Liver (tissue), 8 donors: ENCODE measurements at regions not wholly inside any gene's neighbourhood (a gene's known extent, or its start where the extent isn't known, plus 50 kb on each side); places are given as distances from the start of the nearest gene placed in this dataset.

Experiments
- DNase-seq: peaks from one replicate; pipeline ENCODE4 v3.0.0-alpha.2; 2017; ENCODE audit warnings: low spot score
- H3K27ac ChIP-seq, 2 donors: one replicate each; pipeline ENCODE4 v1.7.0; 2013; ENCODE audit warnings: inconsistent platforms in 2 of 2, low read length in 2 of 2, control low read depth in 1 of 2, low read depth in 1 of 2, mild to moderate bottlenecking in 1 of 2
- H3K27me3 ChIP-seq, 4 donors: one replicate each; pipeline versions ENCODE4 v1.6.1 to v1.7.0; 2013; ENCODE audit warnings: low read length in 3 of 4, inconsistent platforms in 1 of 4, mild to moderate bottlenecking in 1 of 4, moderate library complexity in 1 of 4; ENCODE audit not compliant: control insufficient read depth in 4 of 4, insufficient read depth in 4 of 4
- H3K36me3 ChIP-seq, 4 donors: one replicate each; pipeline versions ENCODE4 v1.6.1 to v1.7.0; 2013; ENCODE audit warnings: low read length in 3 of 4, mild to moderate bottlenecking in 3 of 4, low read depth in 1 of 4, moderate library complexity in 1 of 4; ENCODE audit not compliant: control insufficient read depth in 4 of 4, insufficient read depth in 3 of 4
- H3K4me1 ChIP-seq, 4 donors: one replicate each; pipeline versions ENCODE4 v1.6.1 to v1.7.0; 2013; ENCODE audit warnings: low read length in 3 of 4, mild to moderate bottlenecking in 3 of 4, moderate library complexity in 1 of 4; ENCODE audit not compliant: control insufficient read depth in 4 of 4, insufficient read depth in 4 of 4
- H3K4me3 ChIP-seq, 3 donors: one replicate each; pipeline versions ENCODE4 v1.6.1 to v1.7.0; 2013; ENCODE audit warnings: low read length in 3 of 3, control low read depth in 1 of 3, low read depth in 1 of 3, mild to moderate bottlenecking in 1 of 3
- H3K9ac ChIP-seq, 2 donors: one replicate each; pipeline ENCODE4 v1.7.0; 2013; ENCODE audit warnings: low read length in 2 of 2, mild to moderate bottlenecking in 2 of 2, moderate library complexity in 2 of 2, control low read depth in 1 of 2, low read depth in 1 of 2
- H3K9me3 ChIP-seq, 4 donors: one replicate each; pipeline versions ENCODE4 v1.6.1 to v1.7.0; 2013; ENCODE audit warnings: low read length in 3 of 4; ENCODE audit not compliant: control insufficient read depth in 4 of 4
- EGR1 ChIP-seq, 2 donors: IDR thresholded peaks; 2 replicates each; pipeline ENCODE4 v1.6.1; 2016 to 2018; ENCODE audit warnings: antibody characterized with exemption in 2 of 2, low read depth in 2 of 2
- FOXA1 ChIP-seq: IDR thresholded peaks from 2 replicates; pipeline ENCODE4 v1.6.1; 2016; ENCODE audit warnings: antibody characterized with exemption
- FOXA2 ChIP-seq: IDR thresholded peaks from 2 replicates; pipeline ENCODE4 v1.6.1; 2016; ENCODE audit warnings: antibody characterized with exemption
- GABPA ChIP-seq, 2 donors: IDR thresholded peaks in 1 of 2; conservative IDR thresholded peaks in 1 of 2; 2 replicates each; pipeline ENCODE4 v1.6.1; 2016; ENCODE audit warnings: antibody characterized with exemption in 2 of 2, mild to moderate bottlenecking in 1 of 2, moderate library complexity in 1 of 2
- HNF4A ChIP-seq, 2 donors: conservative IDR thresholded peaks; 2 replicates each; pipeline ENCODE4 v1.6.1; 2016; ENCODE audit warnings: antibody characterized with exemption in 2 of 2, mild to moderate bottlenecking in 2 of 2
- HNF4G ChIP-seq: IDR thresholded peaks from 2 replicates; pipeline ENCODE4 v1.6.1; 2016; ENCODE audit warnings: antibody characterized with exemption
- JUND ChIP-seq, 2 donors: IDR thresholded peaks; 2 replicates each; pipeline ENCODE4 v1.6.1; 2016; ENCODE audit warnings: antibody characterized with exemption in 2 of 2
- NR2F2 ChIP-seq: IDR thresholded peaks from 2 replicates; pipeline ENCODE4 v1.6.1; 2016; ENCODE audit warnings: antibody characterized with exemption
- RXRA ChIP-seq, 2 donors: IDR thresholded peaks; 2 replicates each; pipeline ENCODE4 v1.6.1; 2017 to 2018; ENCODE audit warnings: antibody characterized with exemption in 2 of 2, mild to moderate bottlenecking in 1 of 2
- SP1 ChIP-seq: IDR thresholded peaks from 2 replicates; pipeline ENCODE4 v1.6.1; 2018; ENCODE audit warnings: antibody characterized with exemption, mild to moderate bottlenecking
- TAF1 ChIP-seq: conservative IDR thresholded peaks from 2 replicates; pipeline ENCODE4 v1.6.1; 2016; ENCODE audit warnings: antibody characterized with exemption, mild to moderate bottlenecking
- WGBS: extraction: QIAGEN DNeasy Blood & Tissue Kit; methylation state at CpG from one replicate; pipeline ENCODE4 v1.1.7; 2013; 5-methylcytosine and 5-hydroxymethylcytosine counted together
- TF ChIP-seq, protein P1 (sequence below): IDR thresholded peaks from 2 replicates; pipeline ENCODE4 v1.6.1; 2016; ENCODE audit warnings: antibody characterized with exemption
- TF ChIP-seq, protein P2 (sequence below): IDR thresholded peaks from 2 replicates; pipeline ENCODE4 v1.6.1; 2016; ENCODE audit warnings: antibody characterized with exemption, mild to moderate bottlenecking
- TF ChIP-seq, protein P3 (sequence below): IDR thresholded peaks from 2 replicates; pipeline ENCODE4 v1.6.1; 2016; ENCODE audit warnings: antibody characterized with exemption
- TF ChIP-seq, protein P4 (sequence below): fragments of 150-350 bp; IDR thresholded peaks from 2 replicates; pipeline ENCODE4 v1.5.1; 2017; ENCODE audit warnings: improper control_type of control experiment, low read depth, low read length; ENCODE audit not compliant: missing input control
- TF ChIP-seq, protein P5 (sequence below): IDR thresholded peaks from 2 replicates; pipeline ENCODE4 v1.6.1; 2016; ENCODE audit warnings: antibody characterized with exemption
- donor health status: healthy.
- donor health status: healthy.
- donor health status: healthy.
- donor health status: healthy.
- donor health status: healthy.

DNA sequence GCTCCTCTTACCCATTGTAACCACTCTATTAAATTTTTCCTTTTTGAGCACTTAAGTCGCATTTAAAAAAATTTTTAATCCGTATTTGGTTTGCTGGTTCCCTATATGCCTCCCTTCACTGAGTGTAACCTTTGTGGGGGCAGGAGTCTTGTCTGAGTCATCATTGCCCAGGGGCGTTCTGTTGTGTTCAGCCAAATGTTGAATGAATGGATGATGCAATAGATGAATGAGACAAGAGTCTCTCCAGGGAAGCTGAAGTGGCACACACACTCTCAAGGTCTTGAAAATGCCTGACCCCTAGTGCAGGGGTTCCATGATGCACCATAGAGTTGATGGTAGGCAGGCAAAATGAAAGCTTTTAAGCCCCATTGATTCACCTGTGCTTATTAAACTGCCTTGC, 123.0 kb upstream of the RBFOX1 start:
- H3K9me3 ChIP-seq: peaks cover 0 to 4% (median 0%) of the 10 kb centered on the region in 4 donors
- no peaks in the 10 kb centered on the region for H3K27me3 ChIP-seq
- no peak overlapping the region for H3K9ac ChIP-seq
- no peak for DNase-seq
- H3K4me1 ChIP-seq: no peaks in the 10 kb centered on the region
- no peak overlapping the region for H3K4me3 ChIP-seq
- TF ChIP-seq, protein P1, sequence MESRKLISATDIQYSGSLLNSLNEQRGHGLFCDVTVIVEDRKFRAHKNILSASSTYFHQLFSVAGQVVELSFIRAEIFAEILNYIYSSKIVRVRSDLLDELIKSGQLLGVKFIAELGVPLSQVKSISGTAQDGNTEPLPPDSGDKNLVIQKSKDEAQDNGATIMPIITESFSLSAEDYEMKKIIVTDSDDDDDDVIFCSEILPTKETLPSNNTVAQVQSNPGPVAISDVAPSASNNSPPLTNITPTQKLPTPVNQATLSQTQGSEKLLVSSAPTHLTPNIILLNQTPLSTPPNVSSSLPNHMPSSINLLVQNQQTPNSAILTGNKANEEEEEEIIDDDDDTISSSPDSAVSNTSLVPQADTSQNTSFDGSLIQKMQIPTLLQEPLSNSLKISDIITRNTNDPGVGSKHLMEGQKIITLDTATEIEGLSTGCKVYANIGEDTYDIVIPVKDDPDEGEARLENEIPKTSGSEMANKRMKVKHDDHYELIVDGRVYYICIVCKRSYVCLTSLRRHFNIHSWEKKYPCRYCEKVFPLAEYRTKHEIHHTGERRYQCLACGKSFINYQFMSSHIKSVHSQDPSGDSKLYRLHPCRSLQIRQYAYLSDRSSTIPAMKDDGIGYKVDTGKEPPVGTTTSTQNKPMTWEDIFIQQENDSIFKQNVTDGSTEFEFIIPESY: no peak
- no peak for TF ChIP-seq GABPA (IDR thresholded peaks at IDR 0.05 in 1 of 2, conservative IDR thresholded peaks at IDR 0.05 in 1 of 2)
- TF ChIP-seq FOXA1: no peak
- no peak for TF ChIP-seq FOXA2
- TF ChIP-seq SP1: no peak
- TF ChIP-seq NR2F2: no peak
- TF ChIP-seq TAF1: no peak
- no peak for TF ChIP-seq EGR1 (IDR thresholded peaks at IDR 0.05; ENCODE audit: low read depth in 2 of 2)
- TF ChIP-seq RXRA (IDR thresholded peaks at IDR 0.05): no peak
- TF ChIP-seq HNF4A (conservative IDR thresholded peaks at IDR 0.05): no peak
- no peak for TF ChIP-seq HNF4G
- TF ChIP-seq, protein P2, sequence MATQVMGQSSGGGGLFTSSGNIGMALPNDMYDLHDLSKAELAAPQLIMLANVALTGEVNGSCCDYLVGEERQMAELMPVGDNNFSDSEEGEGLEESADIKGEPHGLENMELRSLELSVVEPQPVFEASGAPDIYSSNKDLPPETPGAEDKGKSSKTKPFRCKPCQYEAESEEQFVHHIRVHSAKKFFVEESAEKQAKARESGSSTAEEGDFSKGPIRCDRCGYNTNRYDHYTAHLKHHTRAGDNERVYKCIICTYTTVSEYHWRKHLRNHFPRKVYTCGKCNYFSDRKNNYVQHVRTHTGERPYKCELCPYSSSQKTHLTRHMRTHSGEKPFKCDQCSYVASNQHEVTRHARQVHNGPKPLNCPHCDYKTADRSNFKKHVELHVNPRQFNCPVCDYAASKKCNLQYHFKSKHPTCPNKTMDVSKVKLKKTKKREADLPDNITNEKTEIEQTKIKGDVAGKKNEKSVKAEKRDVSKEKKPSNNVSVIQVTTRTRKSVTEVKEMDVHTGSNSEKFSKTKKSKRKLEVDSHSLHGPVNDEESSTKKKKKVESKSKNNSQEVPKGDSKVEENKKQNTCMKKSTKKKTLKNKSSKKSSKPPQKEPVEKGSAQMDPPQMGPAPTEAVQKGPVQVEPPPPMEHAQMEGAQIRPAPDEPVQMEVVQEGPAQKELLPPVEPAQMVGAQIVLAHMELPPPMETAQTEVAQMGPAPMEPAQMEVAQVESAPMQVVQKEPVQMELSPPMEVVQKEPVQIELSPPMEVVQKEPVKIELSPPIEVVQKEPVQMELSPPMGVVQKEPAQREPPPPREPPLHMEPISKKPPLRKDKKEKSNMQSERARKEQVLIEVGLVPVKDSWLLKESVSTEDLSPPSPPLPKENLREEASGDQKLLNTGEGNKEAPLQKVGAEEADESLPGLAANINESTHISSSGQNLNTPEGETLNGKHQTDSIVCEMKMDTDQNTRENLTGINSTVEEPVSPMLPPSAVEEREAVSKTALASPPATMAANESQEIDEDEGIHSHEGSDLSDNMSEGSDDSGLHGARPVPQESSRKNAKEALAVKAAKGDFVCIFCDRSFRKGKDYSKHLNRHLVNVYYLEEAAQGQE: no peak
- TF ChIP-seq, protein P3, sequence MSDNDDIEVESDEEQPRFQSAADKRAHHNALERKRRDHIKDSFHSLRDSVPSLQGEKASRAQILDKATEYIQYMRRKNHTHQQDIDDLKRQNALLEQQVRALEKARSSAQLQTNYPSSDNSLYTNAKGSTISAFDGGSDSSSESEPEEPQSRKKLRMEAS: no peak
- TF ChIP-seq, protein P4, sequence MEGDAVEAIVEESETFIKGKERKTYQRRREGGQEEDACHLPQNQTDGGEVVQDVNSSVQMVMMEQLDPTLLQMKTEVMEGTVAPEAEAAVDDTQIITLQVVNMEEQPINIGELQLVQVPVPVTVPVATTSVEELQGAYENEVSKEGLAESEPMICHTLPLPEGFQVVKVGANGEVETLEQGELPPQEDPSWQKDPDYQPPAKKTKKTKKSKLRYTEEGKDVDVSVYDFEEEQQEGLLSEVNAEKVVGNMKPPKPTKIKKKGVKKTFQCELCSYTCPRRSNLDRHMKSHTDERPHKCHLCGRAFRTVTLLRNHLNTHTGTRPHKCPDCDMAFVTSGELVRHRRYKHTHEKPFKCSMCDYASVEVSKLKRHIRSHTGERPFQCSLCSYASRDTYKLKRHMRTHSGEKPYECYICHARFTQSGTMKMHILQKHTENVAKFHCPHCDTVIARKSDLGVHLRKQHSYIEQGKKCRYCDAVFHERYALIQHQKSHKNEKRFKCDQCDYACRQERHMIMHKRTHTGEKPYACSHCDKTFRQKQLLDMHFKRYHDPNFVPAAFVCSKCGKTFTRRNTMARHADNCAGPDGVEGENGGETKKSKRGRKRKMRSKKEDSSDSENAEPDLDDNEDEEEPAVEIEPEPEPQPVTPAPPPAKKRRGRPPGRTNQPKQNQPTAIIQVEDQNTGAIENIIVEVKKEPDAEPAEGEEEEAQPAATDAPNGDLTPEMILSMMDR: no peak
- TF ChIP-seq, protein P5, sequence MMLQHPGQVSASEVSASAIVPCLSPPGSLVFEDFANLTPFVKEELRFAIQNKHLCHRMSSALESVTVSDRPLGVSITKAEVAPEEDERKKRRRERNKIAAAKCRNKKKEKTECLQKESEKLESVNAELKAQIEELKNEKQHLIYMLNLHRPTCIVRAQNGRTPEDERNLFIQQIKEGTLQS: no peak
- no peak for TF ChIP-seq JUND (IDR thresholded peaks at IDR 0.05)
- no peak overlapping the region for H3K27ac ChIP-seq
- 74% methylated on average over 3 of the region's 3 CpGs for WGBS
- H3K36me3 ChIP-seq: no peaks in the 10 kb centered on the region

DNA sequence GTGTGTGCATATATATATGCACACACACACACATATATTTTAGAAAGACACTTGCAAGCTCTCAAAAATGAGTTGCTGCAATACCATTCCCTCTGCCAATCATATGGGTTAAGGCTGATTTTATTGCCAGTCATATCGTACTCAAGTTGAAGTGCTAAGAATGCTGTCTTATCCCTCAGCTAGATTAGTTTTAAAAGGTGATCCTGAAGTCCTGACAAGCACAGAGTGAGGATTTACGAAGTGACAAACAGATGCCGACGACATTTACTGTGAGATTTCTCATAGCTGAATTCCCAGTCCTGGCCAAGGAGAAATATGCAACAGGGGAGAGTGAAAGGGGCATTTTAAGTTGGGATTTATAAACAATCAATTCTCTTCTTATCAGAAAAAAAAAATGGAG, 126.2 kb upstream of the RBFOX1 start:
- Histone ChIP-seq H3K9me3 (no peaks in the 10 kb centered on the region), H3K36me3 (no peaks in the 10 kb centered on the region), H3K4me1 (no peaks in the 10 kb centered on the region), H3K27me3 (no peaks in the 10 kb centered on the region), H3K27ac (no peak overlapping the region), H3K9ac (no peak overlapping the region), H3K4me3 (no peak overlapping the region)
- TF ChIP-seq, protein P3: no peak
- no peak for TF ChIP-seq RXRA (IDR thresholded peaks at IDR 0.05)
- no peak for TF ChIP-seq FOXA1
- no peak for TF ChIP-seq JUND (IDR thresholded peaks at IDR 0.05)
- TF ChIP-seq, protein P1: no peak
- DNase-seq: no peak
- WGBS: 53% methylated on average over 4 of the region's 4 CpGs
